Frontal cortex (tissue), 3 donors: ENCODE measurements at regions not wholly inside any gene's neighbourhood (a gene's known extent, or its start where the extent isn't known, plus 50 kb on each side); places are given as distances from the start of the nearest gene placed in this dataset.

Experiments
- DNase-seq, 2 donors: peaks; one replicate each; pipeline ENCODE4 v3.0.0; 2012; ENCODE audit warnings: low spot score in 2 of 2
- FAIRE-seq: peaks from 2 replicates; lab custom pipeline; 2012; peaks lifted over from hg19 to GRCh38; lab: Jason Lieb, UNC
- donor health status: control.
- donor health status: control.
- donor health status: control.

DNA sequence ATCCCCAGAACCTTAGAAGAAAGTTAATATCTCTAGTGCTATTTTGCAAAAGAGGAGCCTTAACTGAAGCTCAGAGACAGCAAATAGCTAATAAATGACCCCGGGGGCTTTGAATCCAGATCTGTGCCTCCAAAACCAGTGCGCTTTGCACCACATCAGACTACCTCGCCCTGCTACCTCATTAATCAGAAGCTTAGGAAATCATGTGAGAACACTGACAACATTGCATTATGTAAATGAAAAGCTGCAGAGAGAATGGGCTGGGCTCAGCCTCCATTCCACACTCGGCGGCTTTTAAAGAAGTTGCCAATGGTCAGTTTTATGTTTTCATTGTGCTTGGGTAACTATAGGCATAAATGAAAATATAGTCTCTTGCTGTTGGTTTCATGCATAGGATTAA lies 54.0 kb upstream of the STMND1 start:
- FAIRE-seq: no peak
- no peak for DNase-seq

DNA sequence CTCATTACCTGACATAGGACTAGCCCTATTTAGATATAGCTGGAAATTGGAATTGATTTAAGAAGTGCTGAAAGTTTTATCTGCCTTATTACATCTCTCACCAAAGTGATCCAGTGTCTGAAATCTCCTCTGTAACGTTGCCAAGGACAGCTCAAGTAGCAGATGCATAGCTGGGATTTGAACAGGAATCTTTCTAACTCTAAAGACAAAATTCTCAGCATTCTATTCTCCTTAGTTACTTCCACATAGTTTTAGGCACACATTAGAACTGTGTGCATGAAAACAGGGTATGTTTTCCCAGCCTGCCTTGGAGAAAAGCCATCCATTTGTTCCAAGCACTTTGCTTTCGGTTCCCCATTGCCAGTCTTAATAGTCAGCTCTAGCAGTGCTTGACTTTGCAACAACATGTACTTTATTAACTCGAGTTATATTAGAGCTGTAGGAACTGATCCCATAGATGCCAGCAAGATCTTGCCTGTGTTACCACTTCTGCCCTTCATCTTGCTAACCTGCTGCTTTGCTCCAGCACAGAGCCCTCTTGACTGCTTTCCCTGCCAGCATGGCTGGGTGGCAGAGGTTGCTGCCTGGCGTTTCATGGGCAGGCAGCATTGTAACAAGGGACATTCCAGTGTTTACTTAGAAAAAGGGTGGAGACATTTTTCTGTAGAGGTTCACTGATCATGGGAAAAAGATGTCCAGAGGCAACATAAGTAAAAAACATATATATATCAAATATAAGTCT lies 56.1 kb upstream of the STMND1 start:
- no peak for DNase-seq
- no peak for FAIRE-seq

DNA sequence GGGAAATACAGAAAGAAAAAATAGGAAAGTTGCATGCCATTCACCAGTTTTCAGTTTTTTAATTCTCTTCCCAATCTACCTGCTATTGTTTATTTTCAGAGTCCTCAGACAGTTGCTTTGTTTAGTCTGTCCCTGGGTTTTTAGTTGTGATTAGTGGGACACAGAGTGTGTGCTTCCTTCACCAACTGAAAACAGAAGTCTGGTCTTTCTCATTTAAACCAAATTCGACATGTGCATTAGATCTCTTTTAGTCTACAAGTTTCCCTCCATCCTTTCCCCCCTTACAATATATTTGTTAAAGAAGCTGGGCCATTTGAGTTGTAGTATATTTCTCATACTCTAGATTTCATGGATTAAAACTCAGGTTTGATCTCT lies 58.7 kb upstream of the STMND1 start:
- FAIRE-seq (no peak), DNase-seq (no peak)

DNA sequence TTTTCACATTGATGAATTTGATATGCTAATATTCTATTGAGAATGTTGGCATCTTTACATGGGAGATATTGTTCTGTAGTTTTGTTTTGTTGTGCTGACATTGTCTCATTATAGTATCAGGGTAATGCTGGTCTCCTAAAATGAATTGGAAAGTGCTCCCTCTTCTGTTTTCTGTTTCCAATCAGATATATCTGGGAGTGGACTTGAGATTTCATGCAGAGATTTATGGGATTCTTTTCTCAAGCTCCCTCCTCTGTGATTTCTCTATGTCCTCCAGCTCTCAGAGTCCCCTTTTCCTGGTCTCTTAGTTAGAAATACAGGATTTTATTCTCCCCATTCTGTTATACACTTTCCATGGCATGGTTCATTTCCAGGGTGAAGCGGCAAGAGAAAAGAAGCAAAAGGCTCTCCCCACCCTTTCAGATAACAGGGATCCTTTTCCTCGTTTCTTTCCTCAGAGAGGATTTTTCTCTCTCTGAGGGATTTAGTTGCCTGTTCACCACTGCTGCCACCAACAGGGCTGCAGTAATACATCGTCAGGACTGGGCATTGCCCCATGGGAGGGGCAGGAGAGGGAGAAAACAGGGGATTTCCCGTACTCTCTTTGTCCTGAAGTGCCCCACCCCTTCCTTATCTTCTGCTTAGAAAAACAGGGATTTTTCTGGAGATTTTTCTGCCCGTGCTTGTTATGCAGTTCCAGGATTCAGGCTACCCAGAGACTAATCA lies 59.3 kb upstream of the STMND1 start:
- DNase-seq (peak in 1 of 2 donors; percentile 48), FAIRE-seq (no peak)

DNA sequence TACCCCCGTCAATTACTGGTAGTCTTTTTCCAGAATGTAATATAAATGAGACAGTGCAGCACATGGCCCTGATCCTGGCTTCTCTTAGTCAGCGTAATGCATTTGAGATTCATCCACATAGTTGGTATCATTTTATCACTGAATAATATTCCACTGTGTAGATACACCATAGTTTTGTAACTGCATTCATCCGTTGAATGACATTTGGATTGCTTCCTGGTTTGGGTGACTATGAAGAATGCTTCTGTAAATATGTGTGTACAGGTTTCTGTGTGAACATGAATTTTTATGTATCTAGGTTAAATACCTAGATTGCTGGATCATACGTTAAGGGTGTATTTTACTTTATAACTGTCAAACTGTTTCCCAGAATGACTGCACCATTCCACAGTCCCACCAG lies 62.6 kb upstream of the STMND1 start:
- no peak for FAIRE-seq
- no peak for DNase-seq

DNA sequence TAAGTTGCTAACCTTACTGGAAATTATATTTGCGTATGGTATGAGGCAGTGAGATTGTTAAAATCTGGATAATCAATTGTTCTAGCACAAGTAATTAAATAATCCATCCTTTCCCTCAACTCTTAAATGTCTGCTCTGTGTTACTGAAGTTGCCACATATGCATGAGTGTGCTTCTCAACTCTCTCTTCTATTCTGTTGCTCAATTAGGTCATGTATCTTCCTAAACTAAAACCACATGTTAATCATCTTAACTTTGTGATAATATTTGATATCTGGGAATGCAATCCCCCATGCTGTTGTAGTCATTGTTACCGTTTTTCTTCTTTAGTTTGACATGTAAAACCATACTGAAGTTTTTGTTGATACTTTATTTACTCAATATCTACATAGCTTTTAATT lies 63.5 kb upstream of the STMND1 start:
- no peak for FAIRE-seq
- no peak for DNase-seq

DNA sequence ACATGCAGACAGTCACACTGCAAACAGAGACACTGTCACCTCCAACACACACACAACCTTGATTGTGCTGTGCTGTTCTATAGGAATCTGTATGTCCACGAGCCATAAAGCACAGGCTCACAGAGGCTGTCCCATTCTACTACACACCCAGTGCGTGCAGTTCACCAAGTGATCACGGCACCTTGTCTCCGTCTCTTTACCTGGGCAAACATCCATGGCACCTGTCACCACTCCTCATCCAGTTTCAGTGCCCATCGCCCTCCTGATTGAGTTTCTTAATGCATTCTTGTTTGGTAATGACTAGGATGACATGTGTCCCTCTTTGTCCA lies 65.8 kb upstream of the STMND1 start:
- DNase-seq (no peak), FAIRE-seq (no peak)

DNA sequence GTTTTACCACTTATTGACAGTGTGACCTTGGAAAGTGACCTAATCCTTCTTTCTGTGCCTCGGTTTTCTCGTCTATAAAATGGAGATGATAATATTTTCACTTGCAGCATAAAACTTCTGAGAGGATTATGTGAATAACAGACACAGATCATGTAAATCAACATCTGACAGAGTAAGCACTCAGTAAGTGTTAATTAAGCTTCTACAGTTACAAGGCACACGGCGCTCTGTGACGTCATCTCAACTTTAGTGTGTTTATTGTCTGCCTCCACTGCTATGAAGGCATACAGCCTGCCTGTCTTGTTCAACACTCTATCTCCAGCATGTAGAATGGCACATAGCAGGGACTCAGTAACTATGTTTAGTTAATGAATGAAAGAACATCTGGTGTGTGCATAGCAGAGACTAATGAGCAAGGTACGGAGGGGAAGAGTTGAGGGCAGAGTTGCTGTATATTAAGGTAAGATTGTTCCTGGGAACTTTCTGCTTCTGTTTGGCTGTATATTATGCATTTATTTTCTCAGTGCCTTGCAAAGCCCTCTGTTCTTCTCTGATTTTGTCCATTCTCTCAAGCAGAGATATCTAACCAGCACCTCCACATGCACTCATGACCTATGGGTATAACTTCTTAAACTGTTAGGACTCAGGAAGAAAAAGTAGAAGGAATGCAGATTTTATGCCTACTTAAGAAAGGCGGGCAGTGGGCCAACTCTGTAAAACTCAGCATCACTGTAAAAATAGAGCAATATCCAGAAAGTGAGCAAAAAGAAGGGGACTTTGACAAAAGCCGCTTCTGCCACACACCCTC lies 66.4 kb upstream of the STMND1 start:
- no peak for FAIRE-seq
- no peak for DNase-seq

DNA sequence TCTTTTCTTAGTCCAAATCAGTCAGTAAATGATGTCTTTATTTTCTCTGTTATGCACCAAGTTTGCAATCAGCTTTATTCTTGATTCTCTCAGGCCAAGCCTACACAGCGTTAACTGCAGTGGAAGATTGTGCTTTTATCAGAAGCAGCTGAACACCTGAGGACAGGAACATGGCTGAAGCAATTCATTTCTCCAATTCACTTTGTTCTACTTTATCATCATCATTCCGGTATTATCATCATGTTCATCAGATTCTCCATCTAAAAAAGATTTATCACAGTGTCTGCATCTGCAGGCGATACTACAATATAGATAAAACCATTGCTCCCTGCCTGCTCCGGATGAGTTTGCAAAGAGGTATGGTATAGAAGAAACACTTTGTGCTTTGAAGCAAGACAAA lies 68.1 kb upstream of the STMND1 start:
- no peak for FAIRE-seq
- DNase-seq: no peak

DNA sequence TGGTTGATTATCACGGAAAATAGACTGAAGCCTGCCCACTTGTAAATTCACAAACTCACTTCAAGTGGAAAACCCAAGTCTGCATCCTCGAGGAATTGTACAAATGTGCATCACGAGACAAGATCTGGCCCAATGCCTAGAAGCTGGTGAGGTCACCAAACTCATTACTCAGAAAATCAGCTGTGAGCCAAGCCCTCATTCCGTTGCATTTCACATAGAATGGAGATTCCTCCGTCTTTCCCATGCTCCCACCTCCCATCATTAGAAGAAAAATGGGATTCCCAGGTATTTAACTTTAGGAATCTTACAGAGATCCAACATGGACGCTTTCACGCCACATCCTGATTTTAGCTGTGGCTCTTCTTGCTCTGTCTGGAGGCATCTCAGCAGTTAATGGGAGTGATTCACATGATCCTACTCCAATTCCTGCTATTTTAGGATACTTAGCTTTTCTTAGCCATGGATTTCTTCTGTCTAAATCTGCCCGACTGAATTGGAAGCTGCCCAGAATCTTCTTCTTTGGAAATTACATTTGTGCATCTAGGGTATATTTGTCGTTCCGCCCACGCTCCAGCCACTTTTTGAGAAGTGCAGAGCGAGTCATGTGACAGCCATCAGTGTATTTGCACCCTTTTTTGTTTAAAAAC lies 68.7 kb upstream of the STMND1 start:
- DNase-seq: peak in 1 of 2 donors; percentile 69

DNA sequence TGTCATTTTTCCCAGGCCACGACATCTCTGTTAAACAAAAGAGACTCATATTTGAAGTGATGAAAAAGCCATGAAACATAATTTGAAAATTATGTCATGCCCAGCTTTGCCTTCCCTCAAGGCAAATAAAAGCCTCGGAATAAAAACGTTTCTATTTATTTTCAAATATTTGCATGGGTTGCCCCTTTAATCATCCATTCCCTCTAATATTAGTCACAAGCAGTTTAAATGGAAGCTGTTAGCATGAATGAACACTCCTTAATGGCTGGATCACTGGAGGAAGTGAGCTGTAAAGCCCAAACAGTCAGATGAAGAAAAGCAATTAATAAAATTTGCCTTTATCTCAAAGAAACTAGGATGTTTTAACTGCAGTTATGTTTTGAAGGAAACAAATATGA lies 69.3 kb upstream of the STMND1 start:
- DNase-seq: no peak
- no peak for FAIRE-seq

More for the DNA sequence above, 68.7 kb upstream of the STMND1 start:
- no peak for FAIRE-seq

DNA sequence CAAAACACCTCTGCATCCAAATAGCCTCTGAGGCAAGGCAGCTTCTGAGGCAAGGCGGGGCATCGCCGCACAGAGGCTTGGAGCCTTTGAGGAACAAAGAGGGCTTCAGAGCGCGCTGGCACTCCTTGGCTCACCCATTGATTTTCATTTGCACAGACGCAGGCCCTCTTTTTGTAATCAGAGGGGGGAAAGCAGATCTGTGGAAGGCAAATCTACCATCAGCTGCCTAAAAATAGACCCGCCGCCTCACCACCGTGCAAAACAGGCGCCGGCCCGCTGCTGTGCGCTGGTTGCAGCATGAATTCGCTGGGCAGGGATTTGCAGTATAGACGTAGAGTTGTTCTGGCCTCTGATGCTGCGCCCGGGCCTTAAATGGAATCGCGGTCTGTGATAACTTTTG lies 69.9 kb upstream of the STMND1 start:
- FAIRE-seq (no peak), DNase-seq (no peak)

DNA sequence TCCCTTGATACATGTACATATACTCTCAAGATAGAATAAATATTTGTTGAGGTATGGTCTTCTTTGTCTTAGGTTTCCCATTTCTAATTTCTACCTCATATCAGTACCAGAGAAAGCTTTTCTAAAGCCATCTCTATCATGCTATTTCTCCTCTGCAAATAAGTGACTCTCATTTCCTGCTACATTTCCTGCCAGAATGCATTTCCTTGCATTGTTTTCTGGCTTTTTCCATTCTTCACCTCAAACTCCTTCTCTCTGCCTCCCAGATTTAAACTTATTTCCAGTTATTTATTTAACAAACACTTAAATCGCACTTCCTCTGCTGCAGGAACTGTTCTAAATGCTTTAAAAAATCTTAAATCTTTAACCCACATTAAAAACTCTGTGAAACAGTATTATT lies 74.4 kb upstream of the STMND1 start:
- DNase-seq: no peak
- no peak for FAIRE-seq

DNA sequence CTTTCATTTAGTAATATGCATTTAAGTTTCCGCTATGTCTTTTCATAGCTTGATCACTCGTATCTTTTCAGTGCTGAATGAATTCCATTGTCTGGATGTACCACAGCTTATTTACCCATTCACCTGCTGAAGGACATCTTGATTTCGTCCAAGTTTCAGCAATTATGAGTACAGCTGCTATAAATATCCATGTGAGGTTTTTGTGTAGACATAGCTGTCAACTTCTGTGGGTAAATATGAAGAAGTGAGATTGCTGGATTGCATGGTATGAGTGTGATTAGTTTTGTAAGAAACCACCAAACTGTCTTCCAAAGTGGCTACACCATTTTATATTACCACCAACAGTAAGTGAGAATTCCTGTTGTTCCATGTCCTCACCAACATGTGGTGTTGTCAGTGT lies 79.2 kb upstream of the STMND1 start:
- no peak for DNase-seq
- no peak for FAIRE-seq

DNA sequence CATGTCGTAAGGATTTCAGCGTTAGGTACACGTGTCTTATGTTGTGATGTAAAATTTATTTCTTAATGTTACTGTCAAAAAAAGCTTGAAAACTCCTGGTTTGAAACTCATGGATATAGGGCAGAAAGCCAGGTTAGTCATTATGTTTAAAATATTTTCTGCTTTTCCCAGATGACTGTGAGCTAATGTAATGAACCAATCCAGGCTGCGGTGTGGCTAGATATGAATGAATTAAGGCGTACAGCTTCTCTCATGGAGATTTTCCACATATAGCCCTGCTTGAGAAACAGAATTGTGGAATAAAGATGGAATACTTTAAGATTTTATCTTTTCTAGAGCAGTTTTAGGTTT lies 80.3 kb upstream of the STMND1 start:
- no peak for FAIRE-seq
- DNase-seq: no peak

DNA sequence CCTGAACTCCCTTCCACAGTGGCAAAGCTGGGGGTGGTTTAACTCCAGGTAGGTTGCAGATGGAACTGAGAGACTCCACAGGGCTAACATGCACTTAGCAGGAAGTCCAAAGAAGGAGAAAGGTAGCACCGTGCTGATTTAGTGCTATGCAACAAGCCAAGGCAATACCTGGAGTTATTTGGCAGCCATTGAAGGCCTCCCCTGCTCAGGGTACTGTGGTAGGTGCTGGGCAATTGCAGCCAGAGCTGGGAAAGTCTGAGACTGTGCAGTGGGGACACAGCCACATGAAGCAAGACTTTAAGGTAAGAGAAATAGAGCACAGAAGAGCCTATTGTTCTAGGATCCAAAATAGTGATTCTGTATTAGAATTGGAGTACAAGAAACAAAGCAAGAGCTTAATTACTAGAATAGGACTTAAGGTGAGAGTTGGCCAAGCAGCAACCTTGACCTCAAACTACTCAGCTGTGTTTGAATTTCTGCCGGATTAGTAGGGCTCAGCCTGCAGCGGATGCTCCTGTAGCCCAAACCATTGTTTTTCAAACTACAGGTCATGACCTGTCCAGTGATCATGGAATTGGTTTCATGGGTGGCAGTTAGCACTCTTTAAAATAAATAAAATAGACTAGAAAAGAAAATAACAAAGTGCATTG lies 80.8 kb upstream of the STMND1 start:
- no peak for DNase-seq
- FAIRE-seq: no peak

DNA sequence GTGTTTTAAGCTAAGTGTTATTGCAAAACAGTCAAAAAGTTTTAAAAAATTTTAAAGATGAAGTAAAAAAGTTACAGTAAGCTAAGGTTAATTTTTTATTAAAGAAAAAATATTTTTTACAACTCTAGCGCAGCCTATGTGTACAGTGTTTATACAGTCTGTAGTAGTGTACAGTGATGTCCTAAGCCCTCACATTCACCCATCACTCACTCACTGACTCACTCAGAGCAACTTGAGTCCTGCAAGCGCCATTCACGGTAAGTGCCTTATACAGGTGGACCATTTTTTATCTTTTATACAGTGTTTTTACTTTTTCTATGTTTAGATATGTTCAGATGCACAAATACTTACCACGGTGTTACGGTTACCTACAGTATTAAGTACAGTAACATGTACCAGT lies 83.4 kb upstream of the STMND1 start:
- no peak for FAIRE-seq
- no peak for DNase-seq

DNA sequence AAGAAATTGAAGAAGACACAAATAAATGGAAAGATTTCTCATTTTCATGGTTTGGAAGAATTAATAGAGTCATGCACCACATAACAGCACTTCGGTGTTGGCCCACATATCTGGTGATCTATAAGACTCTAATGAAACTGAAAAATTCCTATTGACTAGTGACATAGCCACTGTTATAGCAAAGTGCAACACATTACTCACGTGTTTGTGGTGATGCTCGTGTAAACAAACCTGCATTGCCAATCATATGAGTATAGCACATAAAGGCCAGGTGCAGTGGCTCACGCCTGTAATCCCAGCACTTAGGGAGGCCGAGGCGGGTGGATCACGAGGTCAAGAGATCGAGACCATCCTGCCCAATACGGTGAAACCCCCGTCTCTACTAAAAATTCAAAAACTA lies 84.4 kb upstream of the STMND1 start:
- no peak for DNase-seq
- FAIRE-seq: no peak

DNA sequence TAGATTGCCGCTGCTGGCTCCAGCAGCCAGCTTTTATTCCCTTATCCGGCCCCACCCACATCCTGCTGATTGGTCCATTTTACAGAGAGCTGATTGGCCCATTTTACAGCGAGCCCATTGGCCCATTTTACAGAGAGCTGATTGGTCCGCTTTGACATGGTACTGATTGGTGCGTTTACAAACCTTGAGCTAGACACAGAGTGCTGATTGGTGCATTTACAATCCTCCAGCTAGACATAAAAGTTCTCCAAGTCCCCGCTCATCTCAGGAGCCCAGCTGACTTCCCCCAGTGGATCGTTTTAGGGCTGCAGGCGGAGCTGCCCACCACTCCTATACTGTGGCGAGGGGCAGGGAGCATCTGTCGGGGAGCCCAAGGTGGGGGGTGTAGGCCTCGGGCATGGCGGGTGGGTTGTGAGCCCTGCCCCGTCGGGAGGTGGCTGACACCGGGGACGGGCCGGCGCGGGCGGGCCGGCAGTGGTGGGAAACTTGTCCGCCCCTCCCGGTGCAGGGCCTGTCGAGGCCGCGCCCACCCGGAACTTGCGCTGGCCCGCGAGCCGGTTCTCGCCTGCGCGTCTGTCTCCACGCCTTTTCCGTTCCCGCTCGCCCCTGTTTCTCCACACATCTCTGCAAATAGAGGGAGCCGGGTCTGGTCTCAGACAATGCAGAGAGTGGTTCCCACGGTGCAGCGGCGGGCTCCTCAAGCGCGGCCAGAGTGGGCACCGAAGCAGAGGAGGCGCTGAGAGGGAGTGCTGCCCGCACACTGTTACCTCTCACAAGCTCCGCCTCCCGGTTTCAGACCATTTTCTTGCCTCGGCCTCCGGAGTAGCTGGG lies 86.1 kb upstream of the STMND1 start:
- FAIRE-seq (no peak), DNase-seq (no peak)
